Osteocyte (in vitro differentiated cells): ENCODE measurements at regions not wholly inside any gene's neighbourhood (a gene's known extent, or its start where the extent isn't known, plus 50 kb on each side); places are given as distances from the start of the nearest gene placed in this dataset.

ENCODE experiments used
- DNase-seq: peaks from one replicate; pipeline ENCODE4 v3.0.0; 2021; ENCODE audit warnings: mixed read lengths; ENCODE audit not compliant: unreplicated experiment; ENCODE audit errors: extremely low spot score
- H3K27ac Mint-ChIP-seq: one replicate; pipeline ENCODE4 v1.8.0; 2021; ENCODE audit warnings: mild to moderate bottlenecking, mixed read lengths; ENCODE audit not compliant: unreplicated experiment
- H3K27me3 Mint-ChIP-seq: one replicate; pipeline ENCODE4 v1.8.0; 2021; ENCODE audit warnings: mixed read lengths; ENCODE audit not compliant: unreplicated experiment
- H3K36me3 Mint-ChIP-seq: one replicate; pipeline ENCODE4 v1.8.0; 2021; ENCODE audit warnings: mixed read lengths; ENCODE audit not compliant: unreplicated experiment
- H3K4me1 Mint-ChIP-seq: one replicate; pipeline ENCODE4 v1.8.0; 2021; ENCODE audit warnings: mixed read lengths; ENCODE audit not compliant: unreplicated experiment
- H3K4me3 Mint-ChIP-seq: one replicate; pipeline ENCODE4 v1.8.0; 2021; ENCODE audit warnings: mild to moderate bottlenecking, moderate library complexity, mixed read lengths; ENCODE audit not compliant: unreplicated experiment
- H3K9me3 Mint-ChIP-seq: one replicate; pipeline ENCODE4 v1.8.0; 2021; ENCODE audit warnings: mixed read lengths; ENCODE audit not compliant: unreplicated experiment
- TF ChIP-seq, protein P1 (sequence below): fragments of 200-600 bp; sonication (generic); IDR thresholded peaks from 2 replicates; pipeline ENCODE4 v1.5.0; 2021; ENCODE audit warnings: antibody characterized with exemption, mild to moderate bottlenecking, moderate library complexity

DNA sequence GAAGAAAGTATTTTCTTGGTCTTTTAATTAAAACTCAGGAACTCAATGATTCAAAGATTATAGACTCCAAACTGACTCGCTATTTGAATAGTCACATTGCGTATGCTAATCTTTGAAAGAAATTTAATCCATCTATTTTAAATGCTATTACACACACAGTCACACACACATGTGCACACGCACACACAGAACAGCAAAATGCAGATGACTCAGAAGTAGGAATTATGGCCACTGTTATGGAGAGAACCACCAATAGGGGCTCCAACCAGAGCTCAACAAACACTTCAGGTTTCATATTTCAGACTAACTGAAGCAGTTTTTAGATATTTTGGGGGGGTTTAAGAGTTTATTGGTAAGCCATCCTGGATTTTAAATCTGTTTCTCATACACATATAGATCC lies 1917.9 kb downstream of the EFNA5 start:
- no peak overlapping the region for H3K4me3 Mint-ChIP-seq
- H3K9me3 Mint-ChIP-seq: peaks cover 11% of the 10 kb centered on the region
- H3K36me3 Mint-ChIP-seq: no peaks in the 10 kb centered on the region
- H3K27me3 Mint-ChIP-seq: no peaks in the 10 kb centered on the region
- H3K27ac Mint-ChIP-seq: no peak overlapping the region
- DNase-seq: no peak
- TF ChIP-seq, protein P1, sequence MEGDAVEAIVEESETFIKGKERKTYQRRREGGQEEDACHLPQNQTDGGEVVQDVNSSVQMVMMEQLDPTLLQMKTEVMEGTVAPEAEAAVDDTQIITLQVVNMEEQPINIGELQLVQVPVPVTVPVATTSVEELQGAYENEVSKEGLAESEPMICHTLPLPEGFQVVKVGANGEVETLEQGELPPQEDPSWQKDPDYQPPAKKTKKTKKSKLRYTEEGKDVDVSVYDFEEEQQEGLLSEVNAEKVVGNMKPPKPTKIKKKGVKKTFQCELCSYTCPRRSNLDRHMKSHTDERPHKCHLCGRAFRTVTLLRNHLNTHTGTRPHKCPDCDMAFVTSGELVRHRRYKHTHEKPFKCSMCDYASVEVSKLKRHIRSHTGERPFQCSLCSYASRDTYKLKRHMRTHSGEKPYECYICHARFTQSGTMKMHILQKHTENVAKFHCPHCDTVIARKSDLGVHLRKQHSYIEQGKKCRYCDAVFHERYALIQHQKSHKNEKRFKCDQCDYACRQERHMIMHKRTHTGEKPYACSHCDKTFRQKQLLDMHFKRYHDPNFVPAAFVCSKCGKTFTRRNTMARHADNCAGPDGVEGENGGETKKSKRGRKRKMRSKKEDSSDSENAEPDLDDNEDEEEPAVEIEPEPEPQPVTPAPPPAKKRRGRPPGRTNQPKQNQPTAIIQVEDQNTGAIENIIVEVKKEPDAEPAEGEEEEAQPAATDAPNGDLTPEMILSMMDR: no peak
- H3K4me1 Mint-ChIP-seq: peaks cover 11% of the 10 kb centered on the region

DNA sequence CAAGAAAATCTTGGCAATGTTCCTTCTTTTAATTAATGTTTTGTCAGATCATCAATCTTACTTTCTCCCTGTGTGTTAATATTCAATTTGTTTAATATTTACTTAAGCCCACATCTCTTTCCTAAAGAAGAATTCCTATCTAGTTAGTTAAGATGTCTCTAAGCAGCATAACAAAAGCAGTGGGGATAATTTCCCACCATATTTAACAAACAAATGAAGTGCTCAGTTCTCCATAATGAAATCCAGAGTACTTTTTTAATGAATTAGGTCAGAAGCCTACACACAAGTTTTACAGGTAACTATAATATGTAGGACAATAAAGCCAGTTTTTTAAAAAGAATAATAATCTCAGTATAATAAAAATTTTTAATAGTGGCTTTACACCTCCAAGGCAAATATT lies 1918.8 kb downstream of the EFNA5 start:
- Mint-ChIP-seq H3K27me3 (no peaks in the 10 kb centered on the region), H3K9me3 (peaks cover 15% of the 10 kb centered on the region), H3K27ac (no peak overlapping the region), H3K36me3 (no peaks in the 10 kb centered on the region), H3K4me1 (peaks cover 11% of the 10 kb centered on the region), H3K4me3 (no peak overlapping the region)
- DNase-seq: no peak
- TF ChIP-seq, protein P1: no peak

DNA sequence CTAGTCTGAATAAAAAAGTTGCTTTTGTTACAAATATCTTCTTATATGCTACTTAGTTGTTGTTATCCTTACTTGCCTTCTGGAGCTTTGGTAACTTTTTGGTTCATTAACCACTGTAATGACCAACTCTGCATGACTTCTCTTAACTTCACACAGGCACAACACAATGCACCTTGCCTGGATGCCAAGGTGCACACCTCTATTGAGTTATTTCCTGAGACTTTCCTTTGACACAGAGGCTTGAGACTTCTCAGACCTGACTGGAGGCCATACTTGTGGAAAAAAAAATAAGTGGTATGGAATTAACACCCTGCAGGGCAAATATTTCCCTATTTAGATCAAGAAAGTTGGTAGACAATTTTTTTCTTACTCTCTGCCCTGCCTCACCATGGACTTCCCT lies 1925.6 kb downstream of the EFNA5 start:
- H3K27ac Mint-ChIP-seq: no peak overlapping the region
- DNase-seq: no peak
- no peaks in the 10 kb centered on the region for H3K36me3 Mint-ChIP-seq
- peaks cover 25% of the 10 kb centered on the region for H3K9me3 Mint-ChIP-seq
- TF ChIP-seq, protein P1: no peak
- H3K27me3 Mint-ChIP-seq: no peaks in the 10 kb centered on the region
- H3K4me3 Mint-ChIP-seq: no peak overlapping the region
- H3K4me1 Mint-ChIP-seq: peaks cover 2% of the 10 kb centered on the region

DNA sequence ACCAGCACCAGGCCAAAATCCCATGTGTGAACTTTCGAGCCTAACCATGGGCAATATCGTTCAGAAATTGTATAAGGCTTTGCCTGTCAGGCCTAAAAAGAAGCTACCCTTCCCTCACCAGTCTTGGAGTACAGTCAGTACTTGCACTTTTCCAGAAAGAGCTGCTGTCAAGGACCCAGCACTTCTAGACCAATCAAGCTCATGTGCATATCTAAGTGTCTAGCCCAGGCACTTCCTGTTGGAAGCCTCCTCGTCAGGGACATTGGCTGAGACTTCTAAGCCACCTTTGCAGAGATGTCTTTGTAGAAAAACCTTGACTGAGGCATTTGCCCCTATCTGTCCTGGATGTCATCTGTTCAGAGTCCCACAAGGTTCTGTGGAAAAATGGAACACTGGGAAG lies 1930.5 kb downstream of the EFNA5 start:
- TF ChIP-seq, protein P1: no peak
- Mint-ChIP-seq H3K36me3 (no peaks in the 10 kb centered on the region), H3K27me3 (no peaks in the 10 kb centered on the region), H3K4me3 (no peak overlapping the region), H3K4me1 (no peaks in the 10 kb centered on the region), H3K27ac (no peak overlapping the region), H3K9me3 (peaks cover 10% of the 10 kb centered on the region)
- no peak for DNase-seq

DNA sequence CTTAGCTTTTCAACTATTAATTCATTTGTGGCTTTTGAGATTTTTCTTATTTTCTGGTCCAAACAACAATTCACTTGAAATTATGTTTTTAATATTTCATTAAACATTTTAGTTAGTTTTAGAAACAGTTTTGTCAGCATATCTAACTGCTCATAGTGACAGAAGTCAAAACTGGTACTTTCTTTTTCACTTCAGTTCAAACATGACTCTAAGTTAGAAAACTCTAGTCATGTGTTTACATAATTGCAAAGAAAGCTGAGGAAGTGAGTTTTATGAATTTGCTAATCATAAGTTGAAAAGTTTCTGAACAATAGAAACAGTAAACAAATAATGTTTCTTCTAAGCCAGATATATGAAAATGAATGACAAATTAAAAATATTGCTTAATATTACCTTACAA lies 1931.0 kb downstream of the EFNA5 start:
- no peak for DNase-seq
- TF ChIP-seq, protein P1: no peak
- Mint-ChIP-seq H3K4me3 (no peak overlapping the region), H3K4me1 (no peaks in the 10 kb centered on the region), H3K36me3 (no peaks in the 10 kb centered on the region), H3K9me3 (peaks cover 5% of the 10 kb centered on the region), H3K27ac (no peak overlapping the region), H3K27me3 (no peaks in the 10 kb centered on the region)
